PC-9 (cell line): ENCODE measurements at regions not wholly inside any gene's neighbourhood (a gene's known extent, or its start where the extent isn't known, plus 50 kb on each side); places are given as distances from the start of the nearest gene placed in this dataset.
"Not testable (repeated sequence)": the region's sequence is repeated elsewhere in the genome, so short reads cannot be mapped to it uniquely, and the experiment has no call there.

Source experiments
- EZH2 ChIP-seq: fragments of 200-600 bp; sonication (generic); IDR thresholded peaks from 2 replicates; pipeline ENCODE4 v1.8.0; 2017; ENCODE audit warnings: antibody characterized with exemption, low read depth
- TF ChIP-seq, protein P1 (sequence below): fragments of 200-600 bp; sonication (generic); conservative IDR thresholded peaks from 2 replicates; pipeline ENCODE4 v1.6.1; 2017; ENCODE audit warnings: mixed run types, antibody characterized with exemption, mild to moderate bottlenecking, moderate library complexity

DNA sequence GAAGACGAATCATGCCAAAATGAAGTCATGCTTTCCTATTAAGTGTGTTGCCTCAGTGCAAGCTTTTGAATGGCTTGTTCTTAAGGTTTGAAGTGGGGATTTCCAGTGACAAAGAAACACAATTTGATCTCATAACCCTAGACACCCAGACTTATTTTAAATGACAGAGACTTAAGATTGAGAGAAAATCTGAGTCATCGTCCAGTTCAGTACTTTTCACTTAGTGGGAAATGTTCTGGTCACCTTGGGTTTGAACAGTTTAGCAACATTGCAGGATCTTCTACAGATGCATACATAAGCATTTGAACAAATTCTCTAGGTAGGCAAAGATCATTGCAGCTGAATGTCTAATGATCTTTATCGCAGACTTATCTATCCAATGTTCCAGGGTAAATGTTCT, 926.7 kb upstream of the ADAMTS5 start:
- TF ChIP-seq, protein P1, sequence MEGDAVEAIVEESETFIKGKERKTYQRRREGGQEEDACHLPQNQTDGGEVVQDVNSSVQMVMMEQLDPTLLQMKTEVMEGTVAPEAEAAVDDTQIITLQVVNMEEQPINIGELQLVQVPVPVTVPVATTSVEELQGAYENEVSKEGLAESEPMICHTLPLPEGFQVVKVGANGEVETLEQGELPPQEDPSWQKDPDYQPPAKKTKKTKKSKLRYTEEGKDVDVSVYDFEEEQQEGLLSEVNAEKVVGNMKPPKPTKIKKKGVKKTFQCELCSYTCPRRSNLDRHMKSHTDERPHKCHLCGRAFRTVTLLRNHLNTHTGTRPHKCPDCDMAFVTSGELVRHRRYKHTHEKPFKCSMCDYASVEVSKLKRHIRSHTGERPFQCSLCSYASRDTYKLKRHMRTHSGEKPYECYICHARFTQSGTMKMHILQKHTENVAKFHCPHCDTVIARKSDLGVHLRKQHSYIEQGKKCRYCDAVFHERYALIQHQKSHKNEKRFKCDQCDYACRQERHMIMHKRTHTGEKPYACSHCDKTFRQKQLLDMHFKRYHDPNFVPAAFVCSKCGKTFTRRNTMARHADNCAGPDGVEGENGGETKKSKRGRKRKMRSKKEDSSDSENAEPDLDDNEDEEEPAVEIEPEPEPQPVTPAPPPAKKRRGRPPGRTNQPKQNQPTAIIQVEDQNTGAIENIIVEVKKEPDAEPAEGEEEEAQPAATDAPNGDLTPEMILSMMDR: not testable (repeated sequence)
- not testable (repeated sequence) for TF ChIP-seq EZH2
